Upper lobe of right lung (tissue), 1 donor: ENCODE measurements at regions not wholly inside any gene's neighbourhood (a gene's known extent, or its start where the extent isn't known, plus 50 kb on each side); places are given as distances from the start of the nearest gene placed in this dataset.

Experiments used
- ATAC-seq: fragments of 200-7000 bp; cut with Tn5 transposase; one replicate; pipeline ENCODE4 v1.9.1; 2020; ENCODE audit warnings: mild to moderate bottlenecking, moderate library complexity
- DNase-seq: peaks from one replicate; pipeline ENCODE4 v3.0.0-alpha.2; 2020
- H3K27ac ChIP-seq: fragments of 200-600 bp; one replicate; pipeline ENCODE4 v1.8.0; 2022
- H3K27me3 ChIP-seq: fragments of 200-600 bp; one replicate; pipeline ENCODE4 v1.8.0; 2022; ENCODE audit warnings: mild to moderate bottlenecking
- H3K36me3 ChIP-seq: fragments of 200-600 bp; one replicate; pipeline ENCODE4 v1.8.0; 2022
- H3K4me1 ChIP-seq: fragments of 200-600 bp; one replicate; pipeline ENCODE4 v1.8.0; 2022
- H3K4me3 ChIP-seq: fragments of 200-600 bp; one replicate; pipeline ENCODE4 v1.8.0; 2022; ENCODE audit warnings: mild to moderate bottlenecking
- H3K9me3 ChIP-seq: fragments of 200-600 bp; one replicate; pipeline ENCODE4 v1.8.0; 2022
- CTCF ChIP-seq: fragments of 200-600 bp; IDR thresholded peaks from one replicate; pipeline ENCODE4 v1.8.0; 2022; ENCODE audit warnings: antibody characterized with exemption
- intact Hi-C: fragments of 100-400 bp; cut with DNase I; formaldehyde crosslinking; loops from one replicate; pipeline ENCODE4 v1.11.0; 2022
- donor health status: DM: no; HTN: yes; CAD: no; lungs with severe emphysema.

- H3K36me3 ChIP-seq = no peaks in the 10 kb centered on the region
- no peak overlapping the region for H3K27ac ChIP-seq
- TF ChIP-seq CTCF = no peak
- no peak for DNase-seq
- no peak overlapping the region for H3K4me3 ChIP-seq
- no peaks in the 10 kb centered on the region for H3K27me3 ChIP-seq
- H3K4me1 ChIP-seq = no peaks in the 10 kb centered on the region
- intact Hi-C loops = no loop called here
- no peak for ATAC-seq
- H3K9me3 ChIP-seq = no peaks in the 10 kb centered on the region
These were observed 770.8 kb upstream of the PRKX start for GRCh38 chrX:4484266-4484665.

GRCh38 chrX:4451591-4451990 is 738.1 kb upstream of the PRKX start:
- DNase-seq (no peak), ATAC-seq (no peak)
- H3K9me3 ChIP-seq = no peaks in the 10 kb centered on the region
- TF ChIP-seq CTCF = no peak
- H3K27ac ChIP-seq = no peak overlapping the region
- H3K4me1 ChIP-seq = no peaks in the 10 kb centered on the region
- no peaks in the 10 kb centered on the region for H3K27me3 ChIP-seq
- intact Hi-C loops = no loop called here
- no peaks in the 10 kb centered on the region for H3K36me3 ChIP-seq
- no peak overlapping the region for H3K4me3 ChIP-seq

GRCh38 chrX:4450177-4450576 is 736.7 kb upstream of the PRKX start:
- no peak for ATAC-seq
- intact Hi-C loops = no loop called here

GRCh38 chrX:4435905-4436304 is 722.5 kb upstream of the PRKX start:
- no peak for ATAC-seq
- H3K4me3 ChIP-seq = no peak overlapping the region
- no peak for DNase-seq
- TF ChIP-seq CTCF = no peak
- H3K27ac ChIP-seq = no peak overlapping the region
- no peaks in the 10 kb centered on the region for H3K27me3 ChIP-seq
- no peaks in the 10 kb centered on the region for H3K9me3 ChIP-seq
- intact Hi-C loops = no loop called here
- H3K36me3 ChIP-seq = no peaks in the 10 kb centered on the region
- H3K4me1 ChIP-seq = no peaks in the 10 kb centered on the region

More at GRCh38 chrX:4450177-4450576, 736.7 kb upstream of the PRKX start:
- TF ChIP-seq CTCF = no peak
- H3K4me3 ChIP-seq = no peak overlapping the region
- no peaks in the 10 kb centered on the region for H3K4me1 ChIP-seq
- H3K9me3 ChIP-seq = no peaks in the 10 kb centered on the region
- H3K27ac ChIP-seq = no peak overlapping the region
- H3K36me3 ChIP-seq = no peaks in the 10 kb centered on the region
- no peak for DNase-seq
- no peaks in the 10 kb centered on the region for H3K27me3 ChIP-seq

- no peaks in the 10 kb centered on the region for H3K4me1 ChIP-seq
- ATAC-seq = no peak
These were observed 684.0 kb upstream of the PRKX start for GRCh38 chrX:4397471-4397870.

More at GRCh38 chrX:4397471-4397870, 684.0 kb upstream of the PRKX start:
- H3K27ac ChIP-seq = no peak overlapping the region
- intact Hi-C loops = no loop called here
- H3K4me3 ChIP-seq = no peak overlapping the region
- no peak for TF ChIP-seq CTCF
- H3K27me3 ChIP-seq = no peaks in the 10 kb centered on the region
- H3K36me3 ChIP-seq = no peaks in the 10 kb centered on the region
- DNase-seq = no peak
- no peaks in the 10 kb centered on the region for H3K9me3 ChIP-seq
